GM03348 (cell line): ENCODE measurements at regions not wholly inside any gene's neighbourhood (a gene's known extent, or its start where the extent isn't known, plus 50 kb on each side); places are given as distances from the start of the nearest gene placed in this dataset.

Source experiments
- DNase-seq: peaks from one replicate; pipeline ENCODE4 v3.0.0; 2012; ENCODE audit warnings: low spot score

GRCh38 chr12:40618636-40619035, 73.6 kb upstream of the CNTN1 start:
- DNase-seq, result peak; percentile 58

- DNase-seq, result no peak
Measured at GRCh38 chr12:40620564-40621019, 71.6 kb upstream of the CNTN1 start.

- peak; percentile 65 for DNase-seq
Measured at GRCh38 chr12:40622246-40622838, 69.9 kb upstream of the CNTN1 start.

- DNase-seq, result no peak
Measured at GRCh38 chr12:40632171-40632570, 60.1 kb upstream of the CNTN1 start.

- DNase-seq, result no peak
Measured at GRCh38 chr12:40632933-40633332, 59.3 kb upstream of the CNTN1 start.

- no peak for DNase-seq
Measured at GRCh38 chr12:40634517-40635131, 57.6 kb upstream of the CNTN1 start.

- DNase-seq, result no peak
Measured at GRCh38 chr12:40635141-40635731, 57.0 kb upstream of the CNTN1 start.
